IMR-90 (cell line): ENCODE measurements at regions not wholly inside any gene's neighbourhood (a gene's known extent, or its start where the extent isn't known, plus 50 kb on each side); places are given as distances from the start of the nearest gene placed in this dataset.

ENCODE experiments used
- ATAC-seq: fragments of 200-7000 bp; cut with Tn5 transposase; 2 replicates; pipeline ENCODE4 v1.9.1; 2020; ENCODE audit warnings: low read depth, mild to moderate bottlenecking, moderate library complexity
- BruUV-seq: library from RNA; stranded (reverse); fragments of 400-500 nt; replicated peaks from 2 replicates; lab custom pipeline; 2021; lab: Mats Ljungman, UMichigan
- CTCF ChIA-PET: fragments of 300-600 bp; formaldehyde crosslinking; extraction: SDS; loops from one replicate; lab custom pipeline; 2021; ENCODE audit warnings: antibody characterized with exemption; lab: Yijun Ruan, JAX
- POLR2A ChIA-PET: fragments of 300-600 bp; sonication (Branson Sonifier 250); formaldehyde crosslinking; loops from one replicate; lab custom pipeline; 2022; ENCODE audit warnings: antibody characterized with exemption; ENCODE audit not compliant: unreplicated experiment; lab: Charles Lee
- DNase-seq: peaks from one replicate; pipeline ENCODE4 v3.0.0; 2013
- H2AFZ ChIP-seq: replicated peaks from 2 replicates; pipeline ENCODE3; 2013; ENCODE audit warnings: low read length, mild to moderate bottlenecking; ENCODE audit not compliant: poor library complexity
- H2AK5ac ChIP-seq: 2 replicates; pipeline ENCODE4 v1.6.1; 2013; ENCODE audit warnings: low read depth, low read length, inconsistent platforms
- H2AK9ac ChIP-seq: replicated peaks from 2 replicates; pipeline ENCODE3; 2013; ENCODE audit warnings: mild to moderate bottlenecking, low read depth, low read length, moderate library complexity; ENCODE audit not compliant: poor library complexity
- H2BK120ac ChIP-seq: 2 replicates; pipeline ENCODE4 v1.6.1; 2013; ENCODE audit warnings: low read depth, low read length, inconsistent platforms
- H2BK15ac ChIP-seq: 3 replicates; pipeline ENCODE4 v1.6.1; 2013; ENCODE audit warnings: low read depth, low read length, inconsistent platforms
- H2BK20ac ChIP-seq: 2 replicates; pipeline ENCODE4 v1.6.1; 2013; ENCODE audit warnings: low read depth, mild to moderate bottlenecking, inconsistent platforms, low read length, moderate library complexity
- H2BK5ac ChIP-seq: 2 replicates; pipeline ENCODE4 v1.6.1; 2013; ENCODE audit warnings: mild to moderate bottlenecking, low read depth, low read length, inconsistent platforms; ENCODE audit not compliant: poor library complexity, severe bottlenecking
- H3K14ac ChIP-seq: replicated peaks from 2 replicates; pipeline ENCODE4 v1.6.1; 2013; ENCODE audit warnings: low read depth, low read length, inconsistent platforms
- H3K18ac ChIP-seq: 2 replicates; pipeline ENCODE4 v1.6.1; 2013; ENCODE audit warnings: low read depth, low read length, control low read depth
- H3K23ac ChIP-seq: 2 replicates; pipeline ENCODE4 v1.6.1; 2013; ENCODE audit warnings: low read depth, low read length, inconsistent platforms
- H3K27ac ChIP-seq: 2 replicates; pipeline ENCODE4 v1.5.1; 2013; ENCODE audit warnings: mild to moderate bottlenecking, control low read depth, low read length; ENCODE audit not compliant: insufficient read depth
- H3K27me3 ChIP-seq: 2 replicates; pipeline ENCODE4 v1.6.1; 2013; ENCODE audit warnings: low read length; ENCODE audit not compliant: control insufficient read depth, insufficient read depth
- H3K36me3 ChIP-seq: 2 replicates; pipeline ENCODE4 v1.6.1; 2013; ENCODE audit warnings: low read length, mixed read lengths; ENCODE audit not compliant: control insufficient read depth, insufficient read depth
- H3K4ac ChIP-seq: 2 replicates; pipeline ENCODE4 v1.6.1; 2013; ENCODE audit warnings: low read depth, low read length, inconsistent platforms
- H3K4me1 ChIP-seq: 2 replicates; pipeline ENCODE4 v1.6.1; 2013; ENCODE audit warnings: low read length, mixed read lengths; ENCODE audit not compliant: control insufficient read depth, insufficient read depth
- H3K4me2 ChIP-seq: 2 replicates; pipeline ENCODE4 v1.6.1; 2013; ENCODE audit warnings: low read depth, mild to moderate bottlenecking, control low read depth, low read length, moderate library complexity
- H3K4me3 ChIP-seq: 2 replicates; pipeline ENCODE4 v1.5.1; 2013; ENCODE audit warnings: low read depth, mild to moderate bottlenecking, control low read depth, low read length, moderate library complexity; ENCODE audit not compliant: insufficient read depth
- H3K56ac ChIP-seq: 2 replicates; pipeline ENCODE4 v1.6.1; 2013; ENCODE audit warnings: low read length, inconsistent platforms; ENCODE audit not compliant: insufficient read depth; ENCODE audit errors: extremely low read depth
- H3K79me1 ChIP-seq, 2 experiments: 2 replicates each; pipeline ENCODE4 v1.6.1; 2013; ENCODE audit warnings: low read length in 2 of 2, inconsistent platforms in 1 of 2, low read depth in 1 of 2
- H3K9ac ChIP-seq: 2 replicates; pipeline ENCODE4 v1.6.1; 2013; ENCODE audit warnings: low read depth, low read length, control low read depth
- H3K9me1 ChIP-seq: 2 replicates; pipeline ENCODE4 v1.6.1; 2013; ENCODE audit warnings: low read length, inconsistent platforms; ENCODE audit not compliant: insufficient read depth
- H3K9me3 ChIP-seq: 2 replicates; pipeline ENCODE4 v1.6.1; 2013; ENCODE audit warnings: low read length; ENCODE audit not compliant: control insufficient read depth, insufficient read depth
- H4K20me1 ChIP-seq: 2 replicates; pipeline ENCODE4 v1.6.1; 2013; ENCODE audit warnings: low read length, inconsistent platforms; ENCODE audit not compliant: insufficient read depth
- H4K5ac ChIP-seq: 2 replicates; pipeline ENCODE4 v1.6.1; 2013; ENCODE audit warnings: mild to moderate bottlenecking, low read depth, low read length, control low read depth
- H4K8ac ChIP-seq, 2 experiments: 2 replicates each; pipeline ENCODE4 v1.6.1; 2013; ENCODE audit warnings: low read depth in 2 of 2, low read length in 2 of 2, control low read depth in 1 of 2, inconsistent platforms in 1 of 2
- H4K91ac ChIP-seq: 2 replicates; pipeline ENCODE4 v1.6.1; 2013; ENCODE audit warnings: low read depth, low read length, inconsistent platforms; ENCODE audit not compliant: insufficient read depth
- CEBPB ChIP-seq: IDR thresholded peaks from 2 replicates; pipeline ENCODE4 v1.6.1; 2012; ENCODE audit warnings: low read depth, low read length, improper control_type of control experiment
- MAZ ChIP-seq: IDR thresholded peaks from 2 replicates; pipeline ENCODE4 v1.6.1; 2012; ENCODE audit warnings: low read depth, mild to moderate bottlenecking, low read length, improper control_type of control experiment, moderate library complexity, borderline replicate concordance
- RCOR1 ChIP-seq: IDR thresholded peaks from 2 replicates; pipeline ENCODE4 v1.6.1; 2012; ENCODE audit warnings: mild to moderate bottlenecking, low read length, improper control_type of control experiment; ENCODE audit not compliant: insufficient replicate concordance
- dilution Hi-C: fragments of 300-500 bp; cut with HindIII; formaldehyde crosslinking; loops from one replicate; pipeline ENCODE4 v1.14.3; 2018; ENCODE audit warnings: low sequenced_read_pairs; ENCODE audit not compliant: unreplicated experiment
- in situ Hi-C: fragments of 300-500 bp; cut with MboI; formaldehyde crosslinking; loops from 3 replicates; pipeline ENCODE4 v1.14.3; 2019; ENCODE audit warnings: low sequenced_read_pairs, inconsistent platforms, mixed read lengths
- intact Hi-C: fragments of 100-400 bp; cut with micrococcal nuclease; formaldehyde crosslinking; loops from 2 replicates; pipeline ENCODE4 v1.10.0; 2022

DNA sequence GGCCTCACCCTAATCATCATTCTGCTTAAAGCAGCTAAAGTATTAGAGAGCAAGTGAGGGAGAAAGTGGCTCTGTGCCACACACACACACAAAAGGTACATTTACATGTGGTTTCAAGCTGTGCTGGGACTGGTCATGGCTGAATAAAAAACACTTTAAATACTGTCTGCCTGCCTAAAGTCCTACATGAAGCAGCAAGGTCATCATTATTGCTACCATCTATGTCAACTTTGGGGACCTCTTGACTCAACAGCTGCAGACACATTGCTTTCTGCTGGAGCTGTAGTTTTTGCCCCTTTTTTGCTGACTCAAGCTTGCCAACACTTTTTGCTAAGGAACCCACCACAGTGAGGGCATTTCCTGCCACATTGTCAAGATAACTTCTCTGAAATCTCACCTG, 1237.9 kb downstream of the ROBO2 start:
- DNase-seq (no peak), ATAC-seq (no peak)
- Histone ChIP-seq H3K9ac (no peak overlapping the region), H2AK5ac (no peak overlapping the region), H2BK15ac (no peak overlapping the region), H3K36me3 (no peaks in the 10 kb centered on the region), H3K27ac (no peak overlapping the region), H3K9me1 (no peaks in the 10 kb centered on the region), H2BK20ac (no peak overlapping the region), H3K9me3 (no peaks in the 10 kb centered on the region), H2AFZ (no peak overlapping the region), H4K8ac (no peak overlapping the region), H3K23ac (no peak overlapping the region), H3K56ac (no peak overlapping the region), H3K4me1 (no peaks in the 10 kb centered on the region), H2BK5ac (no peak overlapping the region), H2BK120ac (no peak overlapping the region), H3K27me3 (no peaks in the 10 kb centered on the region), H4K5ac (no peak overlapping the region), H3K4ac (no peak overlapping the region), H3K79me1 (no peaks in the 10 kb centered on the region), H4K20me1 (no peaks in the 10 kb centered on the region), H3K18ac (no peak overlapping the region), H4K91ac (no peak overlapping the region), H2AK9ac (no peak overlapping the region), H3K14ac (no peak overlapping the region), H3K4me2 (no peak overlapping the region), H3K4me3 (no peak overlapping the region)
- dilution Hi-C loops = no loop called here
- in situ Hi-C loops = no loop called here
- ChIA-PET CTCF (no interaction called here), POLR2A (no interaction called here)
- TF ChIP-seq RCOR1 = no peak
- TF ChIP-seq CEBPB = no peak
- TF ChIP-seq MAZ = no peak
- BruUV-seq = no TSS peak
- intact Hi-C loops = no loop called here
